Chondrocyte (in vitro differentiated cells): ENCODE measurements at regions not wholly inside any gene's neighbourhood (a gene's known extent, or its start where the extent isn't known, plus 50 kb on each side); places are given as distances from the start of the nearest gene placed in this dataset.
"Not testable (repeated sequence)": the region's sequence is repeated elsewhere in the genome, so short reads cannot be mapped to it uniquely, and the experiment has no call there.

Source experiments
- DNase-seq: peaks from one replicate; pipeline ENCODE4 v3.0.0; 2021; ENCODE audit warnings: mixed read lengths, low spot score
- H3K27ac Mint-ChIP-seq: one replicate; pipeline ENCODE4 v1.8.0; 2021; ENCODE audit warnings: mild to moderate bottlenecking, moderate library complexity, mixed read lengths; ENCODE audit not compliant: unreplicated experiment
- H3K27me3 Mint-ChIP-seq: 2 replicates; pipeline ENCODE4 v1.8.0; 2021; ENCODE audit warnings: low read depth, mixed read lengths
- H3K36me3 Mint-ChIP-seq: 2 replicates; pipeline ENCODE4 v1.8.0; 2021; ENCODE audit warnings: low read depth, mixed read lengths
- H3K4me1 Mint-ChIP-seq: 2 replicates; pipeline ENCODE4 v1.8.0; 2021; ENCODE audit warnings: low read depth, mild to moderate bottlenecking, mixed read lengths
- H3K4me3 Mint-ChIP-seq: one replicate; pipeline ENCODE4 v1.8.0; 2021; ENCODE audit warnings: mild to moderate bottlenecking, moderate library complexity, mixed read lengths; ENCODE audit not compliant: unreplicated experiment
- H3K9me3 Mint-ChIP-seq: 2 replicates; pipeline ENCODE4 v1.8.0; 2021; ENCODE audit warnings: low read depth, mixed read lengths
- TF ChIP-seq, protein P1 (sequence below): fragments of 200-600 bp; sonication (generic); IDR thresholded peaks from 2 replicates; pipeline ENCODE4 v1.5.0; 2021; ENCODE audit warnings: antibody characterized with exemption, mild to moderate bottlenecking, moderate library complexity

DNA sequence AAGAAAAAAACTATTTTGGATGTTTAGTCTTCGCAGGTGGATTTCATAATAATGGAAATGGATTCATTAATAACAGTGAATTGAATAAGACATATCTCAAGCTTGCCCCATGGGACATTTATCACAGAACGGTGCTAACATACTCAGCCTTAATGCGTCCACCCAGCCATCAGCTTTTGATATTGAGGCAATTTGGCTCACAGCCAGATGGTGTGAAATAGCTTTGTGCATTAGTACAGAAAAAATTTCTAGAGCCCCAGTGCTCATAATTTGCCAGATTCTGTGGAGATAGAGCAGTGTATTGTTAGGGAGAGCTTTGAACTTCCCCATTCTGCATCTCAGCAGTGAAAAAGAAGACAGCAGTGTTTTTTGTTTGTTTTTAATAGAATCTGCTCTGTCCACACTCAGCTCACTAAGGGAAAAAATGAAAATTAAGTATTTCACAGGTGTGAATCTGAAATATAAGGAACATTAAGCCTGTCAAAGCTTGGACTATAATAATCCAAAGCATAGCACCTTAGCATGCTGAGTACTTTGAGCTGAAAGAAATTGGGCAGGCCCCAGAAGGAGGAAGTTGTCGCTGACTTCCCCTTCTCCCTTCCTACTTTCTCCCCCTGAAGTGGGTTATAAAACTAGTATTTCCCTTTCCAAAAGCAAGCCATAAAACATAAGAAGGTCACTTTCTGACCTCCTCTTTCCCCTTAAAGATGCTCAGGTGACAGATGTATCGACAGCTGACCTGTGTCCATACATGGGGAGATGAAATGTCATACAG lies 295.8 kb downstream of the MAGEB5 start:
- Mint-ChIP-seq H3K4me3 (no peak overlapping the region), H3K4me1 (no peaks in the 10 kb centered on the region), H3K36me3 (no peaks in the 10 kb centered on the region), H3K27me3 (peaks cover 2% of the 10 kb centered on the region), H3K9me3 (no peaks in the 10 kb centered on the region), H3K27ac (no peak overlapping the region)
- no peak for DNase-seq
- TF ChIP-seq, protein P1, sequence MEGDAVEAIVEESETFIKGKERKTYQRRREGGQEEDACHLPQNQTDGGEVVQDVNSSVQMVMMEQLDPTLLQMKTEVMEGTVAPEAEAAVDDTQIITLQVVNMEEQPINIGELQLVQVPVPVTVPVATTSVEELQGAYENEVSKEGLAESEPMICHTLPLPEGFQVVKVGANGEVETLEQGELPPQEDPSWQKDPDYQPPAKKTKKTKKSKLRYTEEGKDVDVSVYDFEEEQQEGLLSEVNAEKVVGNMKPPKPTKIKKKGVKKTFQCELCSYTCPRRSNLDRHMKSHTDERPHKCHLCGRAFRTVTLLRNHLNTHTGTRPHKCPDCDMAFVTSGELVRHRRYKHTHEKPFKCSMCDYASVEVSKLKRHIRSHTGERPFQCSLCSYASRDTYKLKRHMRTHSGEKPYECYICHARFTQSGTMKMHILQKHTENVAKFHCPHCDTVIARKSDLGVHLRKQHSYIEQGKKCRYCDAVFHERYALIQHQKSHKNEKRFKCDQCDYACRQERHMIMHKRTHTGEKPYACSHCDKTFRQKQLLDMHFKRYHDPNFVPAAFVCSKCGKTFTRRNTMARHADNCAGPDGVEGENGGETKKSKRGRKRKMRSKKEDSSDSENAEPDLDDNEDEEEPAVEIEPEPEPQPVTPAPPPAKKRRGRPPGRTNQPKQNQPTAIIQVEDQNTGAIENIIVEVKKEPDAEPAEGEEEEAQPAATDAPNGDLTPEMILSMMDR, result no peak

DNA sequence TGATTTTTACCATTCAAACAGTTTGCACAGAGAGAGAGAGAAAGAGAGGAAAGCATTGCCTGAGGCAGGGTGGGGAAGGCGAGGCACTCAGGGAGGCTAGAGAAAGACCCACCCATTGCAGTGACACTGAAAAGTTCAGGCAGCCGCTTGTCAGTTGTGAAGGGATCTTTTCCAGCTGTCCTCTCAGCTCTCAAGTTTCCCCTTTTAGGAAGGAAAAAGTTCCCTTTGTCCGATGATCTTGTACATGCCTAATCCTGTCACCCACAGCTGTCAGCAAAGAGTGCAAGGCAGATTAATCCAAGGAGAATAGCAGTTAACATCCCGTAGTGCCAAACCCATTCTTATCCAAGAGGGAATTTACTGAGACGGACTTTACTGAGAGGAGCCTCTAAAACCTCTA lies 255.0 kb downstream of the MAGEB5 start:
- Mint-ChIP-seq H3K4me3 (no peak overlapping the region), H3K9me3 (peaks cover 34% of the 10 kb centered on the region), H3K27ac (no peak overlapping the region), H3K27me3 (peaks cover 2% of the 10 kb centered on the region), H3K4me1 (no peaks in the 10 kb centered on the region), H3K36me3 (no peaks in the 10 kb centered on the region)
- TF ChIP-seq, protein P1, result no peak
- no peak for DNase-seq

DNA sequence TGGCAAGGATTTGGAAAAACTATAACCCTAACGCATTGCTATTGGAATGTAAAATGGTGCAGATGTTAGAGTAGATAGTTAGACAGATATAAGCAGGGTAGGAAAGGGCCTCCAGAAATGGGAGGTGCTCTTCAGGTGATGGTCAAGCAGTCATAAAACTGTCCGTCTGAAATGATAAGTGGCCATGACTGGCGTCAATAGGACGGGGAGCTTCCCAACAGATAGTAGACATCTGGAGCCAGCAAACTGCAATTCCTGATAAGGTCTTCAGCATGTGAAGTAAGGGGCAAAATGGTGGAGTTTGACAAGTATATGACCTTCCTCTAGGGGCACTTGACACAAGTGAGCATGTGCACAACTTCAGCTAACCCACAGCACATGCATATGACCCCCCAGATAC lies 250.4 kb downstream of the MAGEB5 start:
- Mint-ChIP-seq H3K9me3 (peaks cover 31% of the 10 kb centered on the region), H3K36me3 (no peaks in the 10 kb centered on the region), H3K4me3 (no peak overlapping the region), H3K27me3 (no peaks in the 10 kb centered on the region), H3K27ac (no peak overlapping the region), H3K4me1 (no peaks in the 10 kb centered on the region)
- TF ChIP-seq, protein P1, result no peak
- DNase-seq, result no peak

DNA sequence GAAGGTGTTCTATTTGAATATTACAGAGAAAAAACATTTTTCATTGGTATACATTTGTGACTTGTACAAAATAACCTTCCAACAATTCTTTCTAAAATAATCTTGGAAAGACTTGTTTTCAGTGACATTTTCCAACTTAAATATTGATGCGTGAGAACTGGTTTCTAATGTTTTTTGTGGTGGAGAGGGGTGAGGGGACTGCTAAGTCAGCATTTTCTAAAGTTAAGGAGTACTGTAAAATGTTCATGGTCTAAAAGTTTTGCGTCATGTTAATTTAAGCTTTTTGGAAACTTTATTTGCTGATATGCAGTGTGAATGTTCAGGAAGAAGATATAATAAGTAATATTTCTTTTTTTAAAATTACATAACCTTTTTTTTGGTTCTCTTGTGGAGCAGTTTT lies 229.3 kb downstream of the MAGEB5 start:
- TF ChIP-seq, protein P1, result no peak
- Mint-ChIP-seq H3K27me3 (no peaks in the 10 kb centered on the region), H3K9me3 (no peaks in the 10 kb centered on the region), H3K36me3 (no peaks in the 10 kb centered on the region), H3K27ac (no peak overlapping the region), H3K4me3 (no peak overlapping the region), H3K4me1 (no peaks in the 10 kb centered on the region)
- no peak for DNase-seq

DNA sequence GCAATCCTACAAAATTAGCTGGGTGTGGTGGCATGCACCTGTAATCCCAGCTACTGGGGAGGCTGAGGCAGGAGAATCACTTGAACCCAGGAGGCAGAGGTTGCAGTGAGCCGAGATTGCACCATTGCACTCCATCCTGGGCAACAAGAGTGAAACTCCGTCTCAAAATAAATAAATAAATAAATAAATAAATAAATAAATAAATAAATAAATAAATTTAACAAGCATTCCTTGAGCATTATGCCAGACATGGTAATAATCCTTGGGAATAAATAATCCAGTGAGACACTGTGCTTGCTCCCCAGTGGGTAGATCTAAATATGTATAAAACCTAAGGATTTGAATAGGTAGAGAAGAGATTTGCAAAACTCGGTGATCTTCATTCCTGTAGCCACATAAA lies 228.4 kb downstream of the MAGEB5 start:
- not testable (repeated sequence) for H3K36me3 Mint-ChIP-seq, DNase-seq, H3K27me3 Mint-ChIP-seq, H3K9me3 Mint-ChIP-seq, H3K27ac Mint-ChIP-seq, H3K4me1 Mint-ChIP-seq, H3K4me3 Mint-ChIP-seq

DNA sequence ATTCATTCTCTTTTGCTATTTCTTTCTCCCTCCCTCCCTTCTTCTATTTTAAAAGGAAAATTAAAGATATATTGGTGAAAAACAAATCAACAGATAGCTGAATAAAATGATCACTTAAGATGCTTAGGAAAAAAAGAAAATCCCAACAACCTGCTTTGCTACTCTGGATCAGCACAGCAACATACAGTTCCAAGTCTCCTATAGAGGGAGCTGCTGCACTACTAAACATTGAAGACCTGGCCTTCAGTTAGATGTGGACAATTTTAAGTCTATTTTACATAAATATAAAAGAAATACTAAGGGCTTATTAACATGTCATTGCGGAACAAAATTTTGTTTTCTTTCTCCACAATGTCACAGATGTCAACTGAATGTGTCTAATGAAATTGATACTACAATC lies 226.4 kb downstream of the MAGEB5 start:
- Mint-ChIP-seq H3K36me3 (no peaks in the 10 kb centered on the region), H3K4me3 (no peak overlapping the region), H3K4me1 (no peaks in the 10 kb centered on the region), H3K27ac (no peak overlapping the region), H3K9me3 (no peaks in the 10 kb centered on the region), H3K27me3 (no peaks in the 10 kb centered on the region)
- DNase-seq, result no peak
- TF ChIP-seq, protein P1, result peak; percentile 74
